IMR-90 (cell line): ENCODE measurements at regions not wholly inside any gene's neighbourhood (a gene's known extent, or its start where the extent isn't known, plus 50 kb on each side); places are given as distances from the start of the nearest gene placed in this dataset.

Experiments
- ATAC-seq: fragments of 200-7000 bp; cut with Tn5 transposase; 2 replicates; pipeline ENCODE4 v1.9.1; 2020; ENCODE audit warnings: low read depth, mild to moderate bottlenecking, moderate library complexity
- BruUV-seq: library from RNA; stranded (reverse); fragments of 400-500 nt; replicated peaks from 2 replicates; lab custom pipeline; 2021; lab: Mats Ljungman, UMichigan
- CTCF ChIA-PET: fragments of 300-600 bp; formaldehyde crosslinking; extraction: SDS; loops from one replicate; lab custom pipeline; 2021; ENCODE audit warnings: antibody characterized with exemption; lab: Yijun Ruan, JAX
- POLR2A ChIA-PET: fragments of 300-600 bp; sonication (Branson Sonifier 250); formaldehyde crosslinking; loops from one replicate; lab custom pipeline; 2022; ENCODE audit warnings: antibody characterized with exemption; ENCODE audit not compliant: unreplicated experiment; lab: Charles Lee
- DNase-seq: peaks from one replicate; pipeline ENCODE4 v3.0.0; 2013
- H2AFZ ChIP-seq: replicated peaks from 2 replicates; pipeline ENCODE3; 2013; ENCODE audit warnings: low read length, mild to moderate bottlenecking; ENCODE audit not compliant: poor library complexity
- H2AK5ac ChIP-seq: 2 replicates; pipeline ENCODE4 v1.6.1; 2013; ENCODE audit warnings: low read depth, low read length, inconsistent platforms
- H2AK9ac ChIP-seq: replicated peaks from 2 replicates; pipeline ENCODE3; 2013; ENCODE audit warnings: mild to moderate bottlenecking, low read depth, low read length, moderate library complexity; ENCODE audit not compliant: poor library complexity
- H2BK120ac ChIP-seq: 2 replicates; pipeline ENCODE4 v1.6.1; 2013; ENCODE audit warnings: low read depth, low read length, inconsistent platforms
- H2BK15ac ChIP-seq: 3 replicates; pipeline ENCODE4 v1.6.1; 2013; ENCODE audit warnings: low read depth, low read length, inconsistent platforms
- H2BK20ac ChIP-seq: 2 replicates; pipeline ENCODE4 v1.6.1; 2013; ENCODE audit warnings: low read depth, mild to moderate bottlenecking, inconsistent platforms, low read length, moderate library complexity
- H2BK5ac ChIP-seq: 2 replicates; pipeline ENCODE4 v1.6.1; 2013; ENCODE audit warnings: mild to moderate bottlenecking, low read depth, low read length, inconsistent platforms; ENCODE audit not compliant: poor library complexity, severe bottlenecking
- H3K14ac ChIP-seq: replicated peaks from 2 replicates; pipeline ENCODE4 v1.6.1; 2013; ENCODE audit warnings: low read depth, low read length, inconsistent platforms
- H3K18ac ChIP-seq: 2 replicates; pipeline ENCODE4 v1.6.1; 2013; ENCODE audit warnings: low read depth, low read length, control low read depth
- H3K23ac ChIP-seq: 2 replicates; pipeline ENCODE4 v1.6.1; 2013; ENCODE audit warnings: low read depth, low read length, inconsistent platforms
- H3K27ac ChIP-seq: 2 replicates; pipeline ENCODE4 v1.5.1; 2013; ENCODE audit warnings: mild to moderate bottlenecking, control low read depth, low read length; ENCODE audit not compliant: insufficient read depth
- H3K27me3 ChIP-seq: 2 replicates; pipeline ENCODE4 v1.6.1; 2013; ENCODE audit warnings: low read length; ENCODE audit not compliant: control insufficient read depth, insufficient read depth
- H3K36me3 ChIP-seq: 2 replicates; pipeline ENCODE4 v1.6.1; 2013; ENCODE audit warnings: low read length, mixed read lengths; ENCODE audit not compliant: control insufficient read depth, insufficient read depth
- H3K4ac ChIP-seq: 2 replicates; pipeline ENCODE4 v1.6.1; 2013; ENCODE audit warnings: low read depth, low read length, inconsistent platforms
- H3K4me1 ChIP-seq: 2 replicates; pipeline ENCODE4 v1.6.1; 2013; ENCODE audit warnings: low read length, mixed read lengths; ENCODE audit not compliant: control insufficient read depth, insufficient read depth
- H3K4me2 ChIP-seq: 2 replicates; pipeline ENCODE4 v1.6.1; 2013; ENCODE audit warnings: low read depth, mild to moderate bottlenecking, control low read depth, low read length, moderate library complexity
- H3K4me3 ChIP-seq: 2 replicates; pipeline ENCODE4 v1.5.1; 2013; ENCODE audit warnings: low read depth, mild to moderate bottlenecking, control low read depth, low read length, moderate library complexity; ENCODE audit not compliant: insufficient read depth
- H3K56ac ChIP-seq: 2 replicates; pipeline ENCODE4 v1.6.1; 2013; ENCODE audit warnings: low read length, inconsistent platforms; ENCODE audit not compliant: insufficient read depth; ENCODE audit errors: extremely low read depth
- H3K79me1 ChIP-seq, 2 experiments: 2 replicates each; pipeline ENCODE4 v1.6.1; 2013; ENCODE audit warnings: low read length in 2 of 2, inconsistent platforms in 1 of 2, low read depth in 1 of 2
- H3K9ac ChIP-seq: 2 replicates; pipeline ENCODE4 v1.6.1; 2013; ENCODE audit warnings: low read depth, low read length, control low read depth
- H3K9me1 ChIP-seq: 2 replicates; pipeline ENCODE4 v1.6.1; 2013; ENCODE audit warnings: low read length, inconsistent platforms; ENCODE audit not compliant: insufficient read depth
- H3K9me3 ChIP-seq: 2 replicates; pipeline ENCODE4 v1.6.1; 2013; ENCODE audit warnings: low read length; ENCODE audit not compliant: control insufficient read depth, insufficient read depth
- H4K20me1 ChIP-seq: 2 replicates; pipeline ENCODE4 v1.6.1; 2013; ENCODE audit warnings: low read length, inconsistent platforms; ENCODE audit not compliant: insufficient read depth
- H4K5ac ChIP-seq: 2 replicates; pipeline ENCODE4 v1.6.1; 2013; ENCODE audit warnings: mild to moderate bottlenecking, low read depth, low read length, control low read depth
- H4K8ac ChIP-seq, 2 experiments: 2 replicates each; pipeline ENCODE4 v1.6.1; 2013; ENCODE audit warnings: low read depth in 2 of 2, low read length in 2 of 2, control low read depth in 1 of 2, inconsistent platforms in 1 of 2
- H4K91ac ChIP-seq: 2 replicates; pipeline ENCODE4 v1.6.1; 2013; ENCODE audit warnings: low read depth, low read length, inconsistent platforms; ENCODE audit not compliant: insufficient read depth
- BHLHE40 ChIP-seq: fragments of 150-350 bp; IDR thresholded peaks from 2 replicates; pipeline ENCODE4 v1.6.1; 2016; ENCODE audit warnings: mild to moderate bottlenecking, low read depth, low read length
- CHD1 ChIP-seq: IDR thresholded peaks from 2 replicates; pipeline ENCODE4 v1.6.1; 2012; ENCODE audit warnings: low read depth, low read length, improper control_type of control experiment
- CTCF ChIP-seq: conservative IDR thresholded peaks from 2 replicates; pipeline ENCODE4 v1.5.1; 2012; ENCODE audit warnings: mild to moderate bottlenecking, low read depth, low read length, improper control_type of control experiment
- ELK1 ChIP-seq: fragments of 150-350 bp; IDR thresholded peaks from 2 replicates; pipeline ENCODE4 v1.6.1; 2016; ENCODE audit warnings: low read depth, mild to moderate bottlenecking, low read length, moderate library complexity, borderline replicate concordance
- MAFK ChIP-seq: IDR thresholded peaks from 2 replicates; pipeline ENCODE4 v1.6.1; 2012; ENCODE audit warnings: low read depth, low read length, improper control_type of control experiment
- MXI1 ChIP-seq: IDR thresholded peaks from 2 replicates; pipeline ENCODE4 v1.6.1; 2012; ENCODE audit warnings: low read depth, mild to moderate bottlenecking, low read length, moderate library complexity, borderline replicate concordance
- POLR2A ChIP-seq: IDR thresholded peaks from 2 replicates; pipeline ENCODE4 v1.6.1; 2012; ENCODE audit warnings: mild to moderate bottlenecking, low read depth, low read length
- RFX5 ChIP-seq: IDR thresholded peaks from 2 replicates; pipeline ENCODE4 v1.8.0; 2012; ENCODE audit warnings: low read depth, mild to moderate bottlenecking, low read length, moderate library complexity
- SMC3 ChIP-seq: fragments of 150-350 bp; IDR thresholded peaks from 2 replicates; pipeline ENCODE4 v1.6.1; 2016; ENCODE audit warnings: low read depth, mild to moderate bottlenecking, antibody characterized with exemption, low read length, moderate library complexity
- dilution Hi-C: fragments of 300-500 bp; cut with HindIII; formaldehyde crosslinking; loops from one replicate; pipeline ENCODE4 v1.14.3; 2018; ENCODE audit warnings: low sequenced_read_pairs; ENCODE audit not compliant: unreplicated experiment
- in situ Hi-C: fragments of 300-500 bp; cut with MboI; formaldehyde crosslinking; loops from 3 replicates; pipeline ENCODE4 v1.14.3; 2019; ENCODE audit warnings: low sequenced_read_pairs, inconsistent platforms, mixed read lengths
- intact Hi-C: fragments of 100-400 bp; cut with micrococcal nuclease; formaldehyde crosslinking; loops from 2 replicates; pipeline ENCODE4 v1.10.0; 2022
- TF ChIP-seq, protein P1 (sequence below): fragments of 150-350 bp; IDR thresholded peaks from 2 replicates; pipeline ENCODE4 v1.6.1; 2017; ENCODE audit warnings: mild to moderate bottlenecking, antibody characterized with exemption, low read length, low read depth

GRCh38 chr2:153268941-153269461, 209.6 kb downstream of the RPRM start:
- no peak overlapping the region for H2BK15ac ChIP-seq

More at GRCh38 chr2:153268941-153269461, 209.6 kb downstream of the RPRM start:
- no peak overlapping the region for H3K9ac ChIP-seq
- no peak overlapping the region for H2AK9ac ChIP-seq
- H2BK20ac ChIP-seq, result no peak overlapping the region
- in situ Hi-C loops, result no loop called here
- no peak for TF ChIP-seq CTCF
- TF ChIP-seq, protein P1, sequence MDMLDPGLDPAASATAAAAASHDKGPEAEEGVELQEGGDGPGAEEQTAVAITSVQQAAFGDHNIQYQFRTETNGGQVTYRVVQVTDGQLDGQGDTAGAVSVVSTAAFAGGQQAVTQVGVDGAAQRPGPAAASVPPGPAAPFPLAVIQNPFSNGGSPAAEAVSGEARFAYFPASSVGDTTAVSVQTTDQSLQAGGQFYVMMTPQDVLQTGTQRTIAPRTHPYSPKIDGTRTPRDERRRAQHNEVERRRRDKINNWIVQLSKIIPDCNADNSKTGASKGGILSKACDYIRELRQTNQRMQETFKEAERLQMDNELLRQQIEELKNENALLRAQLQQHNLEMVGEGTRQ, result no peak
- no peak for TF ChIP-seq CHD1
- TF ChIP-seq ELK1, result no peak
- no peak for TF ChIP-seq BHLHE40
- TF ChIP-seq MAFK, result no peak
- no peak for TF ChIP-seq SMC3
- no peak for TF ChIP-seq MXI1
- TF ChIP-seq POLR2A, result no peak
- TF ChIP-seq RFX5, result no peak
- ATAC-seq, result no peak
- H2BK120ac ChIP-seq, result no peak overlapping the region
- H4K5ac ChIP-seq, result no peak overlapping the region
- H4K8ac ChIP-seq, result no peak overlapping the region
- no peak overlapping the region for H2AFZ ChIP-seq
- ChIA-PET POLR2A (no interaction called here), CTCF (no interaction called here)
- no peak overlapping the region for H3K14ac ChIP-seq
- H3K36me3 ChIP-seq, result no peaks in the 10 kb centered on the region
- H2AK5ac ChIP-seq, result no peak overlapping the region
- no TSS peak for BruUV-seq
- no peak overlapping the region for H3K56ac ChIP-seq
- no peaks in the 10 kb centered on the region for H3K9me1 ChIP-seq
- H2BK5ac ChIP-seq, result no peak overlapping the region
- H3K27ac ChIP-seq, result no peak overlapping the region
- dilution Hi-C loops, result no loop called here
- DNase-seq, result no peak
- H4K20me1 ChIP-seq, result no peaks in the 10 kb centered on the region
- H3K18ac ChIP-seq, result no peak overlapping the region
- no peaks in the 10 kb centered on the region for H3K79me1 ChIP-seq
- intact Hi-C loops, result no loop called here
- no peak overlapping the region for H3K4me3 ChIP-seq
- H3K4me1 ChIP-seq, result no peaks in the 10 kb centered on the region
- H3K4ac ChIP-seq, result no peak overlapping the region
- H3K27me3 ChIP-seq, result no peaks in the 10 kb centered on the region
- H3K23ac ChIP-seq, result no peak overlapping the region
- H3K4me2 ChIP-seq, result no peak overlapping the region
- peaks cover 8% of the 10 kb centered on the region for H3K9me3 ChIP-seq
- H4K91ac ChIP-seq, result no peak overlapping the region
